NT2/D1 (cell line): ENCODE measurements at regions not wholly inside any gene's neighbourhood (a gene's known extent, or its start where the extent isn't known, plus 50 kb on each side); places are given as distances from the start of the nearest gene placed in this dataset.

Experiments
- YY1 ChIP-seq: IDR thresholded peaks from 2 replicates; pipeline ENCODE4 v1.6.1; 2011; ENCODE audit not compliant: insufficient read length, insufficient read depth
- ZNF274 ChIP-seq: IDR thresholded peaks from 2 replicates; pipeline ENCODE4 v1.6.1; 2011; ENCODE audit warnings: mild to moderate bottlenecking, low read depth, low read length

GRCh38 chr5:92879806-92880543 lies 701.0 kb downstream of the NR2F1-AS1 start:
- TF ChIP-seq YY1 (no peak), ZNF274 (no peak)
